ENCODE measurements at regions not wholly inside any gene's neighbourhood (a gene's known extent, or its start where the extent isn't known, plus 50 kb on each side); places are given as distances from the start of the nearest gene placed in this dataset.
A peak's percentile ranks its signal among the peaks of the same experiment; 100 is the strongest.

DNA sequence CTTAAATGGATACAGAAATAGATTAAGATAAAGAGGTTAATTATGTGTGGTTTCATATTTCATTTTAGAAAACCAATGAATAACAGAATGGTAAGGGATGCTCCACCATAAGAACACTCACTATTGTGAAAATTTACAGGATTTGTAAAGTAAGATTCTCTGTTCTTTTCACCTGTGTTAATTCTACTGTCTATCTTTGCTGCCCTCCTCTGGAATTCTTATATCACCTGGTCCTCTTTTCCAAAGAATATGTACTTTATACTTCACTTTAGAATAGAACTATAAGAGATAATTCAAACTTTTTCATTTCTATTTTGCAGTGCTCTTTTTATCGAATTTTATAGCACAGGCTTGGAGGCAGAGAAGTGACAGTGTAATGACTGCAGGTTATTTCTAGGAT is 213.4 kb downstream of the LURAP1L start:
- Histone ChIP-seq H4K20me1 (ENCODE audit: insufficient read depth) (no peaks in the 10 kb centered on the region), H3F3A (ENCODE audit: insufficient read depth, low read length, poor library complexity, severe bottlenecking) (no peaks in the 10 kb centered on the region), H3K9me3 (ENCODE audit: low read length) (no peaks in the 10 kb centered on the region), H3K36me3 (ENCODE audit: insufficient read depth, low read length) (no peaks in the 10 kb centered on the region), H3K79me2 (replicated peaks; ENCODE audit: insufficient read depth, low read length) (no peaks in the 10 kb centered on the region), H3K27me3 (ENCODE audit: insufficient read depth, low read depth, low read length) (no peaks in the 10 kb centered on the region), H2AFZ (ENCODE audit: low read depth, low read length) (no peak overlapping the region), H3K27ac (ENCODE audit: low read length) (no peak overlapping the region), H3K9me2 (ENCODE audit: insufficient read depth, low read length) (no peaks in the 10 kb centered on the region), H3K4me3 (ENCODE audit: low read length) (no peak overlapping the region), H3K4me2 (ENCODE audit: low read length) (no peak overlapping the region), H3K9ac (ENCODE audit: low read length) (no peak overlapping the region)
- TF ChIP-seq SMC3 (conservative IDR thresholded peaks at IDR 0.05; ENCODE audit: poor library complexity): peak; percentile 32
- TF ChIP-seq MXI1 (conservative IDR thresholded peaks at IDR 0.05; ENCODE audit: poor library complexity, severe bottlenecking): no peak
- no peak for TF ChIP-seq POLR2AphosphoS5 (IDR thresholded peaks at IDR 0.05)
- peak; percentile 49 for TF ChIP-seq RAD21 (conservative IDR thresholded peaks at IDR 0.05)
- TF ChIP-seq, protein P1, sequence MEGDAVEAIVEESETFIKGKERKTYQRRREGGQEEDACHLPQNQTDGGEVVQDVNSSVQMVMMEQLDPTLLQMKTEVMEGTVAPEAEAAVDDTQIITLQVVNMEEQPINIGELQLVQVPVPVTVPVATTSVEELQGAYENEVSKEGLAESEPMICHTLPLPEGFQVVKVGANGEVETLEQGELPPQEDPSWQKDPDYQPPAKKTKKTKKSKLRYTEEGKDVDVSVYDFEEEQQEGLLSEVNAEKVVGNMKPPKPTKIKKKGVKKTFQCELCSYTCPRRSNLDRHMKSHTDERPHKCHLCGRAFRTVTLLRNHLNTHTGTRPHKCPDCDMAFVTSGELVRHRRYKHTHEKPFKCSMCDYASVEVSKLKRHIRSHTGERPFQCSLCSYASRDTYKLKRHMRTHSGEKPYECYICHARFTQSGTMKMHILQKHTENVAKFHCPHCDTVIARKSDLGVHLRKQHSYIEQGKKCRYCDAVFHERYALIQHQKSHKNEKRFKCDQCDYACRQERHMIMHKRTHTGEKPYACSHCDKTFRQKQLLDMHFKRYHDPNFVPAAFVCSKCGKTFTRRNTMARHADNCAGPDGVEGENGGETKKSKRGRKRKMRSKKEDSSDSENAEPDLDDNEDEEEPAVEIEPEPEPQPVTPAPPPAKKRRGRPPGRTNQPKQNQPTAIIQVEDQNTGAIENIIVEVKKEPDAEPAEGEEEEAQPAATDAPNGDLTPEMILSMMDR (IDR thresholded peaks at IDR 0.05; ENCODE audit: poor library complexity, severe bottlenecking): peak; percentile 39
- no peak for TF ChIP-seq TAF1 (IDR thresholded peaks at IDR 0.05; ENCODE audit: low read depth)

DNA sequence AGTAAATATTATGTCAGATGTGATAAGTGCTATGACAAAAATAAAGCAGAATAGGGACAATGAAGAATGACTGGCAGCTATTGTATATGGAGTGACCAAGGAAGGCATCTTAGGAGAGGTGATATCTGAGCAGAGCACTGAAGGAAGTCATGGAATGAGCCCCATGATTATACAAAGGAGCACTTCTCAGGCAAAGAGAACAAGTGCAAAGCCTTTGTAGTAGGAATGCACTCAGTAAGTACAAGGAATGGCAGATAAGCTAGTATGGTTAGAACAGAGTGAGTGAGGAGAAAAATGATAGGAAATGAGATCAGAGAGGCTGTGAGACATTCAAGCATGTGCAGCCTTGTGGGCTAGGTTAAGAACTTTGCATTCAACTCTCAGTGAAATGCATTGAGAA is 214.8 kb downstream of the LURAP1L start:
- Histone ChIP-seq H3K9me2 (ENCODE audit: insufficient read depth, low read length) (no peaks in the 10 kb centered on the region), H3K27me3 (ENCODE audit: insufficient read depth, low read depth, low read length) (no peaks in the 10 kb centered on the region), H3K4me2 (ENCODE audit: low read length) (no peak overlapping the region), H3K27ac (ENCODE audit: low read length) (no peak overlapping the region), H3K36me3 (ENCODE audit: insufficient read depth, low read length) (no peaks in the 10 kb centered on the region), H4K20me1 (ENCODE audit: insufficient read depth) (no peaks in the 10 kb centered on the region), H3K4me3 (ENCODE audit: low read length) (no peak overlapping the region), H2AFZ (ENCODE audit: low read depth, low read length) (no peak overlapping the region), H3K9ac (ENCODE audit: low read length) (no peak overlapping the region), H3F3A (ENCODE audit: insufficient read depth, low read length, poor library complexity, severe bottlenecking) (no peaks in the 10 kb centered on the region), H3K9me3 (ENCODE audit: low read length) (no peaks in the 10 kb centered on the region), H3K79me2 (replicated peaks; ENCODE audit: insufficient read depth, low read length) (no peaks in the 10 kb centered on the region)
- TF ChIP-seq TAF1 (IDR thresholded peaks at IDR 0.05; ENCODE audit: low read depth): no peak
- no peak for TF ChIP-seq RAD21 (conservative IDR thresholded peaks at IDR 0.05)
- no peak for TF ChIP-seq EP300 (conservative IDR thresholded peaks at IDR 0.05; ENCODE audit: poor library complexity, severe bottlenecking)
- TF ChIP-seq, protein P2, sequence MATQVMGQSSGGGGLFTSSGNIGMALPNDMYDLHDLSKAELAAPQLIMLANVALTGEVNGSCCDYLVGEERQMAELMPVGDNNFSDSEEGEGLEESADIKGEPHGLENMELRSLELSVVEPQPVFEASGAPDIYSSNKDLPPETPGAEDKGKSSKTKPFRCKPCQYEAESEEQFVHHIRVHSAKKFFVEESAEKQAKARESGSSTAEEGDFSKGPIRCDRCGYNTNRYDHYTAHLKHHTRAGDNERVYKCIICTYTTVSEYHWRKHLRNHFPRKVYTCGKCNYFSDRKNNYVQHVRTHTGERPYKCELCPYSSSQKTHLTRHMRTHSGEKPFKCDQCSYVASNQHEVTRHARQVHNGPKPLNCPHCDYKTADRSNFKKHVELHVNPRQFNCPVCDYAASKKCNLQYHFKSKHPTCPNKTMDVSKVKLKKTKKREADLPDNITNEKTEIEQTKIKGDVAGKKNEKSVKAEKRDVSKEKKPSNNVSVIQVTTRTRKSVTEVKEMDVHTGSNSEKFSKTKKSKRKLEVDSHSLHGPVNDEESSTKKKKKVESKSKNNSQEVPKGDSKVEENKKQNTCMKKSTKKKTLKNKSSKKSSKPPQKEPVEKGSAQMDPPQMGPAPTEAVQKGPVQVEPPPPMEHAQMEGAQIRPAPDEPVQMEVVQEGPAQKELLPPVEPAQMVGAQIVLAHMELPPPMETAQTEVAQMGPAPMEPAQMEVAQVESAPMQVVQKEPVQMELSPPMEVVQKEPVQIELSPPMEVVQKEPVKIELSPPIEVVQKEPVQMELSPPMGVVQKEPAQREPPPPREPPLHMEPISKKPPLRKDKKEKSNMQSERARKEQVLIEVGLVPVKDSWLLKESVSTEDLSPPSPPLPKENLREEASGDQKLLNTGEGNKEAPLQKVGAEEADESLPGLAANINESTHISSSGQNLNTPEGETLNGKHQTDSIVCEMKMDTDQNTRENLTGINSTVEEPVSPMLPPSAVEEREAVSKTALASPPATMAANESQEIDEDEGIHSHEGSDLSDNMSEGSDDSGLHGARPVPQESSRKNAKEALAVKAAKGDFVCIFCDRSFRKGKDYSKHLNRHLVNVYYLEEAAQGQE (IDR thresholded peaks at IDR 0.05; ENCODE audit: borderline replicate concordance): no peak
- TF ChIP-seq POLR2AphosphoS5 (IDR thresholded peaks at IDR 0.05): no peak
- TF ChIP-seq MXI1 (conservative IDR thresholded peaks at IDR 0.05; ENCODE audit: poor library complexity, severe bottlenecking): no peak
- TF ChIP-seq, protein P1 (IDR thresholded peaks at IDR 0.05; ENCODE audit: poor library complexity, severe bottlenecking): no peak
- TF ChIP-seq EZH2 (IDR thresholded peaks at IDR 0.05; ENCODE audit: borderline replicate concordance, insufficient read depth, low read length, poor library complexity, severe bottlenecking): no peak
- TF ChIP-seq SMC3 (conservative IDR thresholded peaks at IDR 0.05; ENCODE audit: poor library complexity): no peak

Measured in neural cell (in vitro differentiated cells).